GM23338 (cell line): ENCODE measurements at regions not wholly inside any gene's neighbourhood (a gene's known extent, or its start where the extent isn't known, plus 50 kb on each side); places are given as distances from the start of the nearest gene placed in this dataset.

Experiments
- ATAC-seq: fragments of 200-7000 bp; cut with Tn5 transposase; 3 replicates; pipeline ENCODE4 v1.9.1; 2020
- DNase-seq: peaks from one replicate; pipeline ENCODE4 v3.0.0-alpha.2; 2015; ENCODE audit warnings: low spot score
- H2AFZ ChIP-seq: fragments of 200-600 bp; sonication (generic); 2 replicates; pipeline ENCODE4 v1.8.0; 2016; ENCODE audit warnings: antibody characterized with exemption, mild to moderate bottlenecking, moderate library complexity
- H3F3A ChIP-seq: fragments of 200-600 bp; sonication (generic); replicated peaks from 2 replicates; pipeline ENCODE4 v1.8.0; 2017; ENCODE audit warnings: antibody characterized with exemption, mixed run types, low read depth
- H3K27ac ChIP-seq: fragments of 200-600 bp; sonication (generic); 2 replicates; pipeline ENCODE4 v1.6.1; 2016; ENCODE audit warnings: low read depth
- H3K27me3 ChIP-seq: fragments of 200-600 bp; sonication (generic); 2 replicates; pipeline ENCODE4 v1.8.0; 2016; ENCODE audit warnings: mild to moderate bottlenecking, mixed run types, moderate library complexity; ENCODE audit not compliant: insufficient read depth
- H3K36me3 ChIP-seq: fragments of 200-600 bp; sonication (generic); 2 replicates; pipeline ENCODE4 v1.8.0; 2016; ENCODE audit warnings: mild to moderate bottlenecking; ENCODE audit not compliant: insufficient read depth
- H3K4me1 ChIP-seq: fragments of 200-600 bp; sonication (generic); 2 replicates; pipeline ENCODE4 v1.8.0; 2016; ENCODE audit warnings: mild to moderate bottlenecking, moderate library complexity; ENCODE audit not compliant: insufficient read depth
- H3K4me2 ChIP-seq: fragments of 200-600 bp; sonication (generic); 2 replicates; pipeline ENCODE4 v1.7.1; 2017; ENCODE audit warnings: mixed run types
- H3K4me3 ChIP-seq: fragments of 200-600 bp; sonication (generic); 2 replicates; pipeline ENCODE4 v1.6.1; 2016; ENCODE audit warnings: mixed run types
- H3K79me2 ChIP-seq: fragments of 200-600 bp; sonication (generic); replicated peaks from 2 replicates; pipeline ENCODE4 v1.8.0; 2017; ENCODE audit warnings: mild to moderate bottlenecking; ENCODE audit not compliant: insufficient read depth
- H3K9me2 ChIP-seq: fragments of 200-600 bp; sonication (generic); 2 replicates; pipeline ENCODE4 v1.8.0; 2017; ENCODE audit not compliant: insufficient read depth
- H4K20me1 ChIP-seq: fragments of 200-600 bp; sonication (generic); replicated peaks from 2 replicates; pipeline ENCODE4 v1.8.0; 2017; ENCODE audit warnings: mild to moderate bottlenecking; ENCODE audit not compliant: insufficient read depth
- H3K27ac Mint-ChIP-seq: 2 replicates; pipeline ENCODE4 v1.8.0; 2020; ENCODE audit warnings: inconsistent platforms, mild to moderate bottlenecking, moderate library complexity, mixed read lengths
- H3K27me3 Mint-ChIP-seq: 3 replicates; pipeline ENCODE4 v1.8.0; 2022; ENCODE audit warnings: low read depth, mild to moderate bottlenecking, moderate library complexity, mixed read lengths, inconsistent platforms; ENCODE audit not compliant: insufficient read depth, poor library complexity
- H3K36me3 Mint-ChIP-seq: 3 replicates; pipeline ENCODE4 v1.8.0; 2021; ENCODE audit warnings: low read depth, mild to moderate bottlenecking, inconsistent platforms, moderate library complexity, mixed read lengths
- H3K4me1 Mint-ChIP-seq: 3 replicates; pipeline ENCODE4 v1.8.0; 2020; ENCODE audit warnings: mild to moderate bottlenecking, inconsistent platforms, mixed read lengths
- H3K4me3 Mint-ChIP-seq: 3 replicates; pipeline ENCODE4 v1.8.0; 2021; ENCODE audit warnings: moderate library complexity, mild to moderate bottlenecking, inconsistent platforms, mixed read lengths
- H3K9me3 Mint-ChIP-seq: 3 replicates; pipeline ENCODE4 v1.8.0; 2020; ENCODE audit warnings: moderate library complexity, mild to moderate bottlenecking, inconsistent platforms, mixed read lengths
- JUNB ChIP-seq: IDR thresholded peaks from one replicate; pipeline ENCODE4 v1.6.1; 2016; ENCODE audit warnings: antibody characterized with exemption; ENCODE audit not compliant: unreplicated experiment
- STAT1 ChIP-seq: IDR thresholded peaks from one replicate; pipeline ENCODE4 v1.6.1; 2016; ENCODE audit warnings: antibody characterized with exemption; ENCODE audit not compliant: unreplicated experiment
- ZNF114 ChIP-seq: fragments of 250-450 bp; sonication (Bioruptor Pico); IDR thresholded peaks from 2 replicates; pipeline ENCODE4 v1.5.0; 2020; ENCODE audit warnings: mild to moderate bottlenecking, moderate library complexity
- ZNF331 ChIP-seq: fragments of 250-450 bp; sonication (Bioruptor Pico); IDR thresholded peaks from 2 replicates; pipeline ENCODE4 v1.5.0; 2020; ENCODE audit warnings: low read depth, mild to moderate bottlenecking, moderate library complexity
- TF ChIP-seq, protein P1 (sequence below): fragments of 250-450 bp; sonication (Bioruptor Pico); IDR thresholded peaks from 2 replicates; pipeline ENCODE4 v1.5.0; 2020; ENCODE audit warnings: mild to moderate bottlenecking, moderate library complexity

DNA sequence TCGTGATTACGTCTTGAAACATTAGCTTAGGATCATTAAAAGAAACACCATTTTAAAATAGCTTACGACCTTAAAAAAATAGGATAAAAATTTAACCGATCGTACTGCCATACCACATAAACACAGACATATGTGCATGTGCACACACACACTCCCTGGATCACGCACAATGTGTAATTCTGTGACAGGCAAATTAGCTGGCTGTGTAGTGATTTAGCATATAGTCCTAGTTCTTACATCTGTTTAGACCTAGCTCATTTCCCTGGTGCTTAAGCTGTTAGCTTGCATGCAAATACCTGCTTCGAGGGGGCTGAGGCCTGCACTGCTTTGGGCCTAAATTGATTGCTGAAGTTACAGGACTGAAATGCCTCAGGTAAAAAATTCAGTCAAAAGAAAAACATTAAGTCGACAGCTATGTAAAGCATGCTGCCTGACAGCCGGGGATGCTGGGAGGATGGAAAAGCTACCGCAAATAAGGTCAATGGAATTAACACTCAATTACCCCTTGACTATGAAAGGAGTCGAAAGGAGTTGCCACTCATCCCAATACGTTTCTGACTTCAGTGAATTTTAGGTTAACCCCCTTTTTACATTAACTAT is 267.1 kb upstream of the FZD8 start (continued):
- TF ChIP-seq, protein P1, sequence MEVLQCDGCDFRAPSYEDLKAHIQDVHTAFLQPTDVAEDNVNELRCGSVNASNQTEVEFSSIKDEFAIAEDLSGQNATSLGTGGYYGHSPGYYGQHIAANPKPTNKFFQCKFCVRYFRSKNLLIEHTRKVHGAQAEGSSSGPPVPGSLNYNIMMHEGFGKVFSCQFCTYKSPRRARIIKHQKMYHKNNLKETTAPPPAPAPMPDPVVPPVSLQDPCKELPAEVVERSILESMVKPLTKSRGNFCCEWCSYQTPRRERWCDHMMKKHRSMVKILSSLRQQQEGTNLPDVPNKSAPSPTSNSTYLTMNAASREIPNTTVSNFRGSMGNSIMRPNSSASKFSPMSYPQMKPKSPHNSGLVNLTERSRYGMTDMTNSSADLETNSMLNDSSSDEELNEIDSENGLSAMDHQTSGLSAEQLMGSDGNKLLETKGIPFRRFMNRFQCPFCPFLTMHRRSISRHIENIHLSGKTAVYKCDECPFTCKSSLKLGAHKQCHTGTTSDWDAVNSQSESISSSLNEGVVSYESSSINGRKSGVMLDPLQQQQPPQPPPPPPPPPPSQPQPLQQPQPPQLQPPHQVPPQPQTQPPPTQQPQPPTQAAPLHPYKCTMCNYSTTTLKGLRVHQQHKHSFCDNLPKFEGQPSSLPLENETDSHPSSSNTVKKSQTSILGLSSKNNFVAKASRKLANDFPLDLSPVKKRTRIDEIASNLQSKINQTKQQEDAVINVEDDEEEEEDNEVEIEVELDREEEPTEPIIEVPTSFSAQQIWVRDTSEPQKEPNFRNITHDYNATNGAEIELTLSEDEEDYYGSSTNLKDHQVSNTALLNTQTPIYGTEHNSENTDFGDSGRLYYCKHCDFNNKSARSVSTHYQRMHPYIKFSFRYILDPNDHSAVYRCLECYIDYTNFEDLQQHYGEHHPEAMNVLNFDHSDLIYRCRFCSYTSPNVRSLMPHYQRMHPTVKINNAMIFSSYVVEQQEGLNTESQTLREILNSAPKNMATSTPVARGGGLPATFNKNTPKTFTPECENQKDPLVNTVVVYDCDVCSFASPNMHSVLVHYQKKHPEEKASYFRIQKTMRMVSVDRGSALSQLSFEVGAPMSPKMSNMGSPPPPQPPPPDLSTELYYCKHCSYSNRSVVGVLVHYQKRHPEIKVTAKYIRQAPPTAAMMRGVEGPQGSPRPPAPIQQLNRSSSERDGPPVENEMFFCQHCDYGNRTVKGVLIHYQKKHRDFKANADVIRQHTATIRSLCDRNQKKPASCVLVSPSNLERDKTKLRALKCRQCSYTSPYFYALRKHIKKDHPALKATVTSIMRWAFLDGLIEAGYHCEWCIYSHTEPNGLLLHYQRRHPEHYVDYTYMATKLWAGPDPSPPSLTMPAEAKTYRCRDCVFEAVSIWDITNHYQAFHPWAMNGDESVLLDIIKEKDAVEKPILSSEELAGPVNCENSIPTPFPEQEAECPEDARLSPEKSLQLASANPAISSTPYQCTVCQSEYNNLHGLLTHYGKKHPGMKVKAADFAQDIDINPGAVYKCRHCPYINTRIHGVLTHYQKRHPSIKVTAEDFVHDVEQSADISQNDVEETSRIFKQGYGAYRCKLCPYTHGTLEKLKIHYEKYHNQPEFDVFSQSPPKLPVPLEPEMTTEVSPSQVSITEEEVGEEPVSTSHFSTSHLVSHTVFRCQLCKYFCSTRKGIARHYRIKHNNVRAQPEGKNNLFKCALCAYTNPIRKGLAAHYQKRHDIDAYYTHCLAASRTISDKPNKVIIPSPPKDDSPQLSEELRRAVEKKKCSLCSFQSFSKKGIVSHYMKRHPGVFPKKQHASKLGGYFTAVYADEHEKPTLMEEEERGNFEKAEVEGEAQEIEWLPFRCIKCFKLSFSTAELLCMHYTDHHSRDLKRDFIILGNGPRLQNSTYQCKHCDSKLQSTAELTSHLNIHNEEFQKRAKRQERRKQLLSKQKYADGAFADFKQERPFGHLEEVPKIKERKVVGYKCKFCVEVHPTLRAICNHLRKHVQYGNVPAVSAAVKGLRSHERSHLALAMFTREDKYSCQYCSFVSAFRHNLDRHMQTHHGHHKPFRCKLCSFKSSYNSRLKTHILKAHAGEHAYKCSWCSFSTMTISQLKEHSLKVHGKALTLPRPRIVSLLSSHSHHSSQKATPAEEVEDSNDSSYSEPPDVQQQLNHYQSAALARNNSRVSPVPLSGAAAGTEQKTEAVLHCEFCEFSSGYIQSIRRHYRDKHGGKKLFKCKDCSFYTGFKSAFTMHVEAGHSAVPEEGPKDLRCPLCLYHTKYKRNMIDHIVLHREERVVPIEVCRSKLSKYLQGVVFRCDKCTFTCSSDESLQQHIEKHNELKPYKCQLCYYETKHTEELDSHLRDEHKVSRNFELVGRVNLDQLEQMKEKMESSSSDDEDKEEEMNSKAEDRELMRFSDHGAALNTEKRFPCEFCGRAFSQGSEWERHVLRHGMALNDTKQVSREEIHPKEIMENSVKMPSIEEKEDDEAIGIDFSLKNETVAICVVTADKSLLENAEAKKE (CRISPR knock-in tag), result no peak
- no peak for TF ChIP-seq JUNB
- no peak for TF ChIP-seq ZNF331 (CRISPR knock-in tag)
- no peak for TF ChIP-seq ZNF114 (CRISPR knock-in tag)

DNA sequence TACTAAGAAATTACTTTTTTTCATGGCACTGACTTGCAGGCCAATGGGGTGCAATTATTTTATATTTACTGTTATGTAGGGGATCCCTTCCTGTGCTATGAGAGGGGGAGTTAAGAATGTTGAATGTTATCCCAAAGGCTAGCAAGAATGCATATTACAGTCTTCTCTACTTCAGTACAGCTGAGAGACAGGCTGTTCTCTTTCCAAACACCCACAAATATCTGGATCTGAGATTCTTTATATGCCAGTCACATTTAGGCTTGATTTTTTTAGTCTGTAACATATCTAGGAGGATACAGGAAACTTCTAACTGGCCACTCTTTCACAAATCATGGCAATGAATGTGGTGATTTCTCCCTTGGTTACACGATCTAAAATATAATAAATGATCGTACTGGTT is 266.4 kb upstream of the FZD8 start:
- Mint-ChIP-seq H3K27ac (no peak overlapping the region), H3K4me3 (no peak overlapping the region), H3K27me3 (peaks cover 2% of the 10 kb centered on the region), H3K36me3 (no peaks in the 10 kb centered on the region), H3K4me1 (peaks cover 30% of the 10 kb centered on the region), H3K9me3 (no peaks in the 10 kb centered on the region; the same call in 2 of the 3 replicates)
- Histone ChIP-seq H3K4me2 (no peak overlapping the region), H2AFZ (no peak overlapping the region), H3K79me2 (no peaks in the 10 kb centered on the region), H4K20me1 (no peaks in the 10 kb centered on the region), H3K9me2 (no peaks in the 10 kb centered on the region), H3K4me3 (no peak overlapping the region), H3K36me3 (no peaks in the 10 kb centered on the region), H3F3A (no peaks in the 10 kb centered on the region), H3K27ac (no peak overlapping the region), H3K4me1 (peaks cover 5% of the 10 kb centered on the region; the same call in 1 of the 2 replicates), H3K27me3 (no peaks in the 10 kb centered on the region)
- DNase-seq (no peak), ATAC-seq (no peak)
- TF ChIP-seq STAT1 (no peak), JUNB (no peak)
